Loucy (cell line): ENCODE measurements at regions not wholly inside any gene's neighbourhood (a gene's known extent, or its start where the extent isn't known, plus 50 kb on each side); places are given as distances from the start of the nearest gene placed in this dataset.

ENCODE experiments used
- H2AFZ ChIP-seq: fragments of 200-600 bp; sonication (generic); 2 replicates; pipeline ENCODE4 v1.6.0; 2016; ENCODE audit warnings: antibody characterized with exemption, mild to moderate bottlenecking, low read length, moderate library complexity
- H3F3A ChIP-seq: fragments of 200-600 bp; 2 replicates; pipeline ENCODE4 v1.6.0; 2016; ENCODE audit warnings: antibody characterized with exemption, low read depth, mild to moderate bottlenecking
- H3K27me3 ChIP-seq: fragments of 200-600 bp; sonication (generic); 2 replicates; pipeline ENCODE4 v1.6.1; 2014; ENCODE audit warnings: low read length, mild to moderate bottlenecking; ENCODE audit not compliant: insufficient read depth, poor library complexity, severe bottlenecking
- H3K36me3 ChIP-seq: fragments of 200-600 bp; sonication (generic); 2 replicates; pipeline ENCODE4 v1.6.1; 2016; ENCODE audit warnings: low read length; ENCODE audit not compliant: insufficient read depth
- H3K4me1 ChIP-seq: fragments of 200-600 bp; sonication (generic); 2 replicates; pipeline ENCODE4 v1.5.1; 2014; ENCODE audit warnings: low read length, mild to moderate bottlenecking; ENCODE audit not compliant: insufficient read depth, poor library complexity, severe bottlenecking
- H3K4me2 ChIP-seq: fragments of 200-600 bp; sonication (generic); 2 replicates; pipeline ENCODE4 v1.6.0; 2014; ENCODE audit warnings: antibody characterized with exemption, low read length, low read depth, mild to moderate bottlenecking; ENCODE audit not compliant: poor library complexity, severe bottlenecking
- H3K4me3 ChIP-seq: fragments of 200-600 bp; sonication (generic); 2 replicates; pipeline ENCODE4 v1.5.1; 2014; ENCODE audit warnings: low read length, mild to moderate bottlenecking, mixed read lengths; ENCODE audit not compliant: poor library complexity, severe bottlenecking
- H3K79me2 ChIP-seq: fragments of 200-600 bp; sonication (generic); 2 replicates; pipeline ENCODE4 v1.6.1; 2014; ENCODE audit warnings: low read length; ENCODE audit not compliant: insufficient read depth
- H3K9ac ChIP-seq: fragments of 200-600 bp; sonication (generic); 2 replicates; pipeline ENCODE4 v1.6.0; 2014; ENCODE audit warnings: mild to moderate bottlenecking, low read depth, low read length, moderate library complexity; ENCODE audit not compliant: poor library complexity, severe bottlenecking
- H3K9me2 ChIP-seq: fragments of 200-600 bp; sonication (generic); replicated peaks from 2 replicates; pipeline ENCODE4 v1.6.1; 2016; ENCODE audit warnings: low read depth, low read length, mixed read lengths
- H3K9me3 ChIP-seq: fragments of 200-600 bp; sonication (generic); 2 replicates; pipeline ENCODE4 v1.6.1; 2014; ENCODE audit warnings: mild to moderate bottlenecking, antibody characterized with exemption, low read length, low read depth; ENCODE audit not compliant: insufficient read depth
- H4K20me1 ChIP-seq: fragments of 200-600 bp; sonication (generic); 2 replicates; pipeline ENCODE4 v1.6.0; 2014; ENCODE audit warnings: antibody characterized with exemption, low read length, mild to moderate bottlenecking; ENCODE audit not compliant: insufficient read depth, poor library complexity, severe bottlenecking
- EZH2phosphoT487 ChIP-seq: fragments of 200-600 bp; IDR thresholded peaks from 2 replicates; pipeline ENCODE4 v1.6.1; 2018; ENCODE audit warnings: antibody characterized with exemption, mild to moderate bottlenecking, moderate library complexity, borderline replicate concordance
- TF ChIP-seq, protein P1 (sequence below): fragments of 200-600 bp; sonication (generic); conservative IDR thresholded peaks from 2 replicates; pipeline ENCODE4 v1.5.1; 2014; ENCODE audit warnings: mild to moderate bottlenecking, antibody characterized with exemption, low read length

DNA sequence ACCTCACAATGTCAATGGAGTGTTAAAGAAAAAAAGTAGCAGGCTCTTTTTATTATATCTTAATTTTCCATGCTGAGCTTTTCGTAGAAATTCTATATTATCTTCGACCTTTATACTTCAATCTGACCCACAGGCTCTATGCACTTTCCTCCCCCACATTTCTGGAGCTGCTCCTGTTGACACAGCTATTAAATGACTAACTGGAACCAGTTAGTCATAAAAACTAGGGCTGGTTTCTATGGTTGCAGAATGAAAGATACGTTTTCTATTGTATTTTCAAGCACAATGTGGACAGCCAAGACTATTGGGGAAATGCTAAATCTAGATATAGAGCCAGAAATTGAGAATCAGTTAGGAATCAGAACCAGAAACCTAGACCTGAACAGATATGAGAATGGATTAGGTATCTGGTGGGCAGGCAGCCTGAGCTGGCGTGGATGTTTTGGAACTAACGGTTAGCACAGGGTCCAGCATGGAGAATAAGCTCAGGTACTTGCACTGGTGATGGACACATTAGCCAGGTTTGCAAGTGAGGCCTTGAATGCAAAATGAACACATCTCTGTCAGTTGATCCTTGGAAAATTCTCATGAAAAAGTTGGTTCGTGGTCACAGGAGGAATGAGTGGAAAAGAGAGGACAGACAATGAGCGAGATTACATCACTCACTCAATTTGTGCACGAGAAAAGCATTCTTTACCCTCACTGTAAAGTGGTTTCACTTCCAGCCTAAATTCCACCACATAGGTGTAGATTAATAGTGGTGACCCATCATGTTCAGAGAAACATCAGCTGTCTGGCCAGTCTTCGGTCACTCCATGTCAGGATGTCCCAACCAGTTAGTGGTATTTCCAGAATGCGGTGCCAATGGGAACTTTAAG lies 144.6 kb upstream of the EPHA4 start:
- Histone ChIP-seq H3F3A (no peaks in the 10 kb centered on the region), H2AFZ (no peak overlapping the region), H3K4me1 (no peaks in the 10 kb centered on the region), H3K4me3 (no peak overlapping the region), H4K20me1 (no peaks in the 10 kb centered on the region), H3K4me2 (no peak overlapping the region), H3K9me3 (no peaks in the 10 kb centered on the region), H3K36me3 (no peaks in the 10 kb centered on the region), H3K79me2 (no peaks in the 10 kb centered on the region), H3K27me3 (no peaks in the 10 kb centered on the region), H3K9me2 (no peaks in the 10 kb centered on the region), H3K9ac (no peak overlapping the region)
- TF ChIP-seq, protein P1, sequence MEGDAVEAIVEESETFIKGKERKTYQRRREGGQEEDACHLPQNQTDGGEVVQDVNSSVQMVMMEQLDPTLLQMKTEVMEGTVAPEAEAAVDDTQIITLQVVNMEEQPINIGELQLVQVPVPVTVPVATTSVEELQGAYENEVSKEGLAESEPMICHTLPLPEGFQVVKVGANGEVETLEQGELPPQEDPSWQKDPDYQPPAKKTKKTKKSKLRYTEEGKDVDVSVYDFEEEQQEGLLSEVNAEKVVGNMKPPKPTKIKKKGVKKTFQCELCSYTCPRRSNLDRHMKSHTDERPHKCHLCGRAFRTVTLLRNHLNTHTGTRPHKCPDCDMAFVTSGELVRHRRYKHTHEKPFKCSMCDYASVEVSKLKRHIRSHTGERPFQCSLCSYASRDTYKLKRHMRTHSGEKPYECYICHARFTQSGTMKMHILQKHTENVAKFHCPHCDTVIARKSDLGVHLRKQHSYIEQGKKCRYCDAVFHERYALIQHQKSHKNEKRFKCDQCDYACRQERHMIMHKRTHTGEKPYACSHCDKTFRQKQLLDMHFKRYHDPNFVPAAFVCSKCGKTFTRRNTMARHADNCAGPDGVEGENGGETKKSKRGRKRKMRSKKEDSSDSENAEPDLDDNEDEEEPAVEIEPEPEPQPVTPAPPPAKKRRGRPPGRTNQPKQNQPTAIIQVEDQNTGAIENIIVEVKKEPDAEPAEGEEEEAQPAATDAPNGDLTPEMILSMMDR, result no peak
- no peak for TF ChIP-seq EZH2phosphoT487

DNA sequence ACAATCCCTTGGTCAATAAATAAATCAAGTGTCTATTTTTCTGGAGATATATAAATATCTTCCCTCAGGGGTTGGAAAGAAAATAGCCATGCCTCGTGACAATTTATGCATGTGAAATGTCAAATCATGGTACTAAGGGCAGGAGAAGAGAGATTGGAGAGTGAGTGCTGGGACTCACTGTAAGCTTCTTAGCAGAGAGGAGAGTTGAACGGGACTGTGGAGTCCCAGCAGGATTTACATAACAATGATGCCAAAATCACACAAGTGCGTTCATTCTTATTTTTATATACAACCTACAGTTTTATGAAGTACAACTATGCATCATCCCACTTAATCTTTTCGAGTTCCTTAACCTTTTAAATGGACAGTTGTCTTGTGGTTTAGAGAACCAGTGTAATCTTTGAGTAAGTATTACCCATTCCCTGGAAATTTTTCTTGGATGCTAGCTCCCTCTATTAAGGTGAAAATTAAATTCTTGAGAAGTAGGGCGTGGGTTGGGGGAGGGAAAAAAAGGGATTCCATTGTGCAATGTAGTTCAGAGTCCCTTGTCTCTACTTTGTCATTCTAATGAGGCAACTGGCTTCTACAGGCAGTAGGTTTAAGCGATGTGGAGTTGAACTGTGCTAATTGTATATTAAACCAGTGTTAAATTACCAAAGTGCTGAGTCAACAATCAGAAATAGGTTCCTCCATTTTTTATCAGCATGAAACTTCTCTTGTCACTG lies 143.6 kb upstream of the EPHA4 start:
- TF ChIP-seq, protein P1, result no peak
- TF ChIP-seq EZH2phosphoT487, result no peak
- Histone ChIP-seq H3K4me3 (no peak overlapping the region), H3K79me2 (no peaks in the 10 kb centered on the region), H4K20me1 (no peaks in the 10 kb centered on the region), H3K4me2 (no peak overlapping the region), H3K4me1 (no peaks in the 10 kb centered on the region), H2AFZ (no peak overlapping the region), H3K27me3 (no peaks in the 10 kb centered on the region), H3K36me3 (no peaks in the 10 kb centered on the region), H3K9me2 (no peaks in the 10 kb centered on the region), H3K9me3 (no peaks in the 10 kb centered on the region), H3K9ac (no peak overlapping the region), H3F3A (no peaks in the 10 kb centered on the region)

DNA sequence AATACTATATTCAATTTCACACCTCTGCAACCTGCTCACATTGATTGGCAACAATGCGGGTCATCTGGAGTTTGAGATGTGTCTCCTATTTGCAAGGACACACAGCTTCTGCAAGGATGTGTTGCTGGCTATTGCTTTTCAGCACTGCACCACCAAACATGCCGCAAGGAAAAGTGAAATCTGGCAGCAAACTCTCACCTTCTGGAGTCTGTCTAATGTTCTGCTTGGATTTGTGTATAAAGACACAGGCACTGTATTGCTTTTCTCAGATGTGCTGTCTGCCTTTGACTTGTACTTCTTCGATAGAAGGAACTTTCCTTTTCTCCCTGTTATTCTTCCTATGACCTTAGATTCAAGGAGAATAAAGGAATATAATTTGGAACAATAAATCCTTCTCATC lies 138.6 kb upstream of the EPHA4 start:
- Histone ChIP-seq H3K9ac (no peak overlapping the region), H3K79me2 (no peaks in the 10 kb centered on the region), H4K20me1 (no peaks in the 10 kb centered on the region), H3F3A (no peaks in the 10 kb centered on the region), H3K4me2 (no peak overlapping the region), H2AFZ (no peak overlapping the region), H3K4me3 (no peak overlapping the region), H3K4me1 (no peaks in the 10 kb centered on the region), H3K9me3 (no peaks in the 10 kb centered on the region), H3K9me2 (no peaks in the 10 kb centered on the region), H3K27me3 (no peaks in the 10 kb centered on the region), H3K36me3 (no peaks in the 10 kb centered on the region)
- no peak for TF ChIP-seq EZH2phosphoT487
- TF ChIP-seq, protein P1, result no peak
